ENCODE measurements at regions not wholly inside any gene's neighbourhood (a gene's known extent, or its start where the extent isn't known, plus 50 kb on each side); places are given as distances from the start of the nearest gene placed in this dataset.
A peak's percentile ranks its signal among the peaks of the same experiment; 100 is the strongest.

DNA sequence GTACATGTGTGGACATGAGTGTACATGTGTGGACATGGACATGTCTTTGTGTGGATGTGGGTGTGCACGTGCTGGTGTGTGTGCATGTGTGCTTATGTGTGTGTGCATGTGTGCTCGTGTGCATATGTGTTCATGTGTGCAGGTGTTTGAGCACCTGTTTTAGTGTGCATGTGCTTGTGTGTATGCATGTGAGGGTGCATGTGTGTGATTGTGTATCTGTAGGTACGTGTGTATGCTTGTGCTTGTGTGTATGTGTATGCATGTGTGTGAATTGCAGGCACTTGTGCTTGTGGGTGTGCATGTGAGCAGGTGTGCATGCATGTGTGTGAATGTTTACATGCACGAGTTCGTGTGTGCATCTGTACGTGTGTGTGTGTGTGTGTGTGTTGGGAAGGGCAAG lies 300.6 kb upstream of the EEF2KMT start (continued):
- TF ChIP-seq ATF7 (IDR thresholded peaks at IDR 0.05) (0 out of 2 replicates have a peak, but pooled peaks have one; percentile 14), ATF7 (CRISPR knock-in tag; IDR thresholded peaks at IDR 0.05) (no peak), IRF2 (CRISPR knock-in tag; IDR thresholded peaks at IDR 0.05) (no peak), ZNF446 (CRISPR knock-in tag; IDR thresholded peaks at IDR 0.05) (no peak), ESRRA (CRISPR knock-in tag; IDR thresholded peaks at IDR 0.05; ENCODE audit: low read depth) (no peak), IRF1 (CRISPR knock-in tag; IDR thresholded peaks at IDR 0.05; ENCODE audit: low read depth) (no peak), POLR2G (IDR thresholded peaks at IDR 0.05; ENCODE audit: low read depth, low read length) (no peak), ADNP (CRISPR knock-in tag; IDR thresholded peaks at IDR 0.05) (no peak), ZNF891 (CRISPR knock-in tag; IDR thresholded peaks at IDR 0.05) (no peak), PHF8 (CRISPR knock-in tag; IDR thresholded peaks at IDR 0.05) (no peak), TBX3 (IDR thresholded peaks at IDR 0.05; ENCODE audit: borderline replicate concordance) (no peak), ZNF205 (CRISPR knock-in tag; IDR thresholded peaks at IDR 0.05) (no peak), FOXA1 (IDR thresholded peaks at IDR 0.05) (0 out of 2 replicates have a peak, but pooled peaks have one; percentile 34), FOXA1 (CRISPR knock-in tag; IDR thresholded peaks at IDR 0.05) (no peak), TFAP4 (IDR thresholded peaks at IDR 0.05; ENCODE audit: borderline replicate concordance, low read depth) (no peak), GTF2F1 (IDR thresholded peaks at IDR 0.05; ENCODE audit: low read length) (no peak), HCFC1 (IDR thresholded peaks at IDR 0.05; ENCODE audit: low read depth, low read length) (no peak), ZBTB8A (CRISPR knock-in tag; IDR thresholded peaks at IDR 0.05; ENCODE audit: borderline replicate concordance, low read depth) (no peak), ZNF431 (CRISPR knock-in tag; IDR thresholded peaks at IDR 0.05; ENCODE audit: borderline replicate concordance, low read depth) (no peak), HOXA7 (CRISPR knock-in tag; IDR thresholded peaks at IDR 0.05) (no peak)
- TF ChIP-seq, protein P1, sequence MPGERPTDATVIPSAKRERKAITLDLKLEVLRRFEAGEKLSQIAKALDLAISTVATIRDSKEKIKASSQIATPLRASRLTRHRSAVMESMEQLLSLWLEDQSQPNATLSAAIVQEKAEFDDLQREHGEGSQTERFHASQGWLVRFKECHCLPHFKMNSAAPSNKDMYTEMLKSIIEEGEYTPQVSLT (CRISPR knock-in tag; IDR thresholded peaks at IDR 0.05; ENCODE audit: borderline replicate concordance, low read depth): no peak
- TF ChIP-seq, protein P2, sequence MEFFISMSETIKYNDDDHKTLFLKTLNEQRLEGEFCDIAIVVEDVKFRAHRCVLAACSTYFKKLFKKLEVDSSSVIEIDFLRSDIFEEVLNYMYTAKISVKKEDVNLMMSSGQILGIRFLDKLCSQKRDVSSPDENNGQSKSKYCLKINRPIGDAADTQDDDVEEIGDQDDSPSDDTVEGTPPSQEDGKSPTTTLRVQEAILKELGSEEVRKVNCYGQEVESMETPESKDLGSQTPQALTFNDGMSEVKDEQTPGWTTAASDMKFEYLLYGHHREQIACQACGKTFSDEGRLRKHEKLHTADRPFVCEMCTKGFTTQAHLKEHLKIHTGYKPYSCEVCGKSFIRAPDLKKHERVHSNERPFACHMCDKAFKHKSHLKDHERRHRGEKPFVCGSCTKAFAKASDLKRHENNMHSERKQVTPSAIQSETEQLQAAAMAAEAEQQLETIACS (CRISPR knock-in tag; IDR thresholded peaks at IDR 0.05): no peak

Data from HepG2 (cell line).